ENCODE measurements at regions not wholly inside any gene's neighbourhood (a gene's known extent, or its start where the extent isn't known, plus 50 kb on each side); places are given as distances from the start of the nearest gene placed in this dataset.

GRCh38 chr4:79695848-79696247, 287.8 kb upstream of the GK2 start:
- peaks cover 6% of the 10 kb centered on the region for H3K36me3 Mint-ChIP-seq (ENCODE audit: low read depth)
- peaks cover 30% of the 10 kb centered on the region for H3K9me3 Mint-ChIP-seq
- 88 to 100% methylated on average over 1 to 3 of the region's 3 CpGs for WGBS, 2 experiments (ENCODE audit: insufficient coverage in 1 of 2, insufficient read length in 1 of 2)
- no peak for TF ChIP-seq CTCF (conservative IDR thresholded peaks at IDR 0.05)
- no peaks in the 10 kb centered on the region for H3K27me3 ChIP-seq (ENCODE audit: control insufficient read depth, insufficient read depth, low read length, poor library complexity, severe bottlenecking)
- no peak overlapping the region for H3K4me3 Mint-ChIP-seq
- H3K27ac ChIP-seq (ENCODE audit: low read depth, low read length), result no peak overlapping the region
- no peaks in the 10 kb centered on the region for H3K4me1 ChIP-seq (ENCODE audit: control insufficient read depth, insufficient read depth, low read length)
- no peak for DNase-seq
- no peaks in the 10 kb centered on the region for H3K27me3 Mint-ChIP-seq (ENCODE audit: insufficient read depth)
- H3K9ac ChIP-seq (ENCODE audit: extremely low read depth, low read length, poor library complexity, severe bottlenecking), result no peak overlapping the region
- no peaks in the 10 kb centered on the region for H3K36me3 ChIP-seq (ENCODE audit: control insufficient read depth, insufficient read depth, low read length)
- H3K9me3 ChIP-seq (ENCODE audit: control insufficient read depth, low read length), result peaks cover 26% of the 10 kb centered on the region
- H3K4me3 ChIP-seq (ENCODE audit: low read length), result no peak overlapping the region
- H3K4me1 Mint-ChIP-seq, result peaks cover 4% of the 10 kb centered on the region
- H3K27ac Mint-ChIP-seq, result no peak overlapping the region

GRCh38 chr4:79689740-79690139, 281.7 kb upstream of the GK2 start:
- WGBS, 2 experiments (ENCODE audit: insufficient coverage in 1 of 2, insufficient read length in 1 of 2), result 92 to 100% methylated on average over 2 to 3 of the region's 3 CpGs
- Mint-ChIP-seq H3K4me3 (no peak overlapping the region), H3K4me1 (no peaks in the 10 kb centered on the region), H3K27me3 (ENCODE audit: insufficient read depth) (no peaks in the 10 kb centered on the region), H3K9me3 (peaks cover 12% of the 10 kb centered on the region), H3K36me3 (ENCODE audit: low read depth) (peaks cover 2% of the 10 kb centered on the region), H3K27ac (no peak overlapping the region)
- H3K4me3 ChIP-seq (ENCODE audit: low read length), result no peak overlapping the region
- TF ChIP-seq CTCF (conservative IDR thresholded peaks at IDR 0.05), result no peak
- no peaks in the 10 kb centered on the region for H3K27me3 ChIP-seq (ENCODE audit: control insufficient read depth, insufficient read depth, low read length, poor library complexity, severe bottlenecking)
- DNase-seq, result no peak
- H3K27ac ChIP-seq (ENCODE audit: low read depth, low read length), result no peak overlapping the region
- no peaks in the 10 kb centered on the region for H3K36me3 ChIP-seq (ENCODE audit: control insufficient read depth, insufficient read depth, low read length)
- H3K4me1 ChIP-seq (ENCODE audit: control insufficient read depth, insufficient read depth, low read length), result no peaks in the 10 kb centered on the region
- H3K9ac ChIP-seq (ENCODE audit: extremely low read depth, low read length, poor library complexity, severe bottlenecking), result no peak overlapping the region
- H3K9me3 ChIP-seq (ENCODE audit: control insufficient read depth, low read length), result peaks cover 19% of the 10 kb centered on the region

- Histone ChIP-seq H3K9ac (ENCODE audit: extremely low read depth, low read length, poor library complexity, severe bottlenecking) (no peak overlapping the region), H3K36me3 (ENCODE audit: control insufficient read depth, insufficient read depth, low read length) (no peaks in the 10 kb centered on the region), H3K4me1 (ENCODE audit: control insufficient read depth, insufficient read depth, low read length) (no peaks in the 10 kb centered on the region), H3K4me3 (ENCODE audit: low read length) (no peak overlapping the region), H3K9me3 (ENCODE audit: control insufficient read depth, low read length) (peaks cover 9% of the 10 kb centered on the region), H3K27ac (ENCODE audit: low read depth, low read length) (no peak overlapping the region), H3K27me3 (ENCODE audit: control insufficient read depth, insufficient read depth, low read length, poor library complexity, severe bottlenecking) (no peaks in the 10 kb centered on the region)
- Mint-ChIP-seq H3K4me1 (no peaks in the 10 kb centered on the region), H3K9me3 (peaks cover 1% of the 10 kb centered on the region), H3K27me3 (ENCODE audit: insufficient read depth) (no peaks in the 10 kb centered on the region), H3K27ac (no peak overlapping the region), H3K36me3 (ENCODE audit: low read depth) (no peaks in the 10 kb centered on the region), H3K4me3 (no peak overlapping the region)
- no peak for DNase-seq
- no peak for TF ChIP-seq CTCF (conservative IDR thresholded peaks at IDR 0.05)
Observed at GRCh38 chr4:79688691-79689090, 280.7 kb upstream of the GK2 start.

Measured in endodermal cell (in vitro differentiated cells).